ENCODE measurements at regions not wholly inside any gene's neighbourhood (a gene's known extent, or its start where the extent isn't known, plus 50 kb on each side); places are given as distances from the start of the nearest gene placed in this dataset.

DNA sequence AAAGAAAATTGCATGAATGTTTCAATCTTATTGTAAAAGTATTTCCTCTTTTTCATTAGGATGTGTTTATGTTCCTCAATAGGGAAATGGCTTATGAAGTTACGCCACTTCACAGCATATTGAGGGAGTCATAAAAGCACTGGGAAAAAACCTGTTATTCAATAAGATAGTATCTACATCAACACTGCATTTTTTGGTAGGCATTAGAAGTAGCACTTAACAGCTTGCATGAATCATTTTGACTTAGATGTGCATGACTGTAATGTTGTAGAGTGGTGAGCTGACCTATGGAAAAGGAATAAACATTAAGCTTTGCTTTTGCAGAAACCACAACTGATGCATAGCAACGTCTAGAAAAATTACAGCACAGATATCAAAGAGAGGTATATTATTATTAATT, 111.2 kb upstream of the GRXCR1 start:
- TF ChIP-seq, protein P1, sequence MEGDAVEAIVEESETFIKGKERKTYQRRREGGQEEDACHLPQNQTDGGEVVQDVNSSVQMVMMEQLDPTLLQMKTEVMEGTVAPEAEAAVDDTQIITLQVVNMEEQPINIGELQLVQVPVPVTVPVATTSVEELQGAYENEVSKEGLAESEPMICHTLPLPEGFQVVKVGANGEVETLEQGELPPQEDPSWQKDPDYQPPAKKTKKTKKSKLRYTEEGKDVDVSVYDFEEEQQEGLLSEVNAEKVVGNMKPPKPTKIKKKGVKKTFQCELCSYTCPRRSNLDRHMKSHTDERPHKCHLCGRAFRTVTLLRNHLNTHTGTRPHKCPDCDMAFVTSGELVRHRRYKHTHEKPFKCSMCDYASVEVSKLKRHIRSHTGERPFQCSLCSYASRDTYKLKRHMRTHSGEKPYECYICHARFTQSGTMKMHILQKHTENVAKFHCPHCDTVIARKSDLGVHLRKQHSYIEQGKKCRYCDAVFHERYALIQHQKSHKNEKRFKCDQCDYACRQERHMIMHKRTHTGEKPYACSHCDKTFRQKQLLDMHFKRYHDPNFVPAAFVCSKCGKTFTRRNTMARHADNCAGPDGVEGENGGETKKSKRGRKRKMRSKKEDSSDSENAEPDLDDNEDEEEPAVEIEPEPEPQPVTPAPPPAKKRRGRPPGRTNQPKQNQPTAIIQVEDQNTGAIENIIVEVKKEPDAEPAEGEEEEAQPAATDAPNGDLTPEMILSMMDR (conservative IDR thresholded peaks at IDR 0.05; ENCODE audit: low read length): no peak
- TF ChIP-seq EZH2phosphoT487 (IDR thresholded peaks at IDR 0.05; ENCODE audit: borderline replicate concordance, low read depth, low read length): no peak
